HepG2 (cell line): ENCODE measurements at regions not wholly inside any gene's neighbourhood (a gene's known extent, or its start where the extent isn't known, plus 50 kb on each side); places are given as distances from the start of the nearest gene placed in this dataset.

Experiments used
- ATAC-seq: fragments of 200-7000 bp; cut with Tn5 transposase; 3 replicates; pipeline ENCODE4 v1.9.1; 2020; ENCODE audit warnings: mild to moderate bottlenecking, moderate library complexity
- BruUV-seq: library from RNA; stranded (reverse); fragments of 400-500 nt; replicated peaks from 2 replicates; lab custom pipeline; 2021; lab: Mats Ljungman, UMichigan
- CTCF ChIA-PET: fragments of 300-600 bp; formaldehyde crosslinking; extraction: SDS; loops from one replicate; lab custom pipeline; 2021; ENCODE audit warnings: low total read pairs, inconsistent platforms, low intra/inter-chr PET ratio; lab: Yijun Ruan, JAX
- POLR2A ChIA-PET: fragments of 350-600 bp; sonication (Branson Sonifier 250); formaldehyde crosslinking; loops from one replicate; lab custom pipeline; 2020; ENCODE audit warnings: antibody characterized with exemption, inconsistent platforms; lab: Yijun Ruan, JAX
- DNase-seq: peaks from one replicate; pipeline ENCODE4 v3.0.0-alpha.2; 2015; ENCODE audit warnings: low spot score
- FAIRE-seq: peaks from 3 replicates; lab custom pipeline; 2011; peaks lifted over from hg19 to GRCh38; lab: Jason Lieb, UNC
- H2AFZ ChIP-seq: one replicate; pipeline ENCODE4 v1.6.1; 2011; ENCODE audit warnings: low read length, inconsistent platforms
- H3K27ac ChIP-seq: fragments of 300-600 bp; 3 replicates; pipeline ENCODE4 v1.8.0; 2011; ENCODE audit warnings: mixed run types, mild to moderate bottlenecking, mixed read lengths, low read length, inconsistent platforms; ENCODE audit not compliant: insufficient read depth; ENCODE audit errors: extremely low read length
- H3K27me3 ChIP-seq, 2 experiments: fragments of 200-600 bp in 1 of 2; 2 replicates in 1 of 2; 3 replicates in 1 of 2; pipeline versions ENCODE4 v1.6.0 to v1.8.0; 2011; ENCODE audit warnings: low read length in 2 of 2, mild to moderate bottlenecking in 2 of 2, moderate library complexity in 2 of 2, inconsistent platforms in 1 of 2; ENCODE audit not compliant: insufficient read depth in 2 of 2, control insufficient read depth in 1 of 2
- H3K36me3 ChIP-seq, 2 experiments: fragments of 200-600 bp in 1 of 2; replicated peaks in 1 of 2; 2 replicates in 1 of 2; 3 replicates in 1 of 2; pipeline versions ENCODE4 v1.5.1 to v1.8.0; 2011; ENCODE audit warnings: low read length in 2 of 2, inconsistent platforms in 1 of 2; ENCODE audit not compliant: insufficient read depth in 2 of 2, control insufficient read depth in 1 of 2
- H3K4me1 ChIP-seq: 2 replicates; pipeline ENCODE4 v1.5.1; 2012; ENCODE audit warnings: low read length, inconsistent platforms; ENCODE audit not compliant: insufficient read depth
- H3K4me2 ChIP-seq: 2 replicates; pipeline ENCODE4 v1.6.0; 2011; ENCODE audit warnings: low read depth, low read length, inconsistent platforms
- H3K4me3 ChIP-seq, 3 experiments: fragments of 200-600 bp in 1 of 3; sonication (generic), shearing (Covaris generic) in 1 of 3; replicated peaks in 1 of 3; 2 replicates each; pipeline ENCODE4 v1.5.1; 2011 to 2016; ENCODE audit warnings: low read length in 3 of 3, inconsistent platforms in 2 of 3, low read depth in 2 of 3, mild to moderate bottlenecking in 2 of 3, control low read depth in 1 of 3, mixed read lengths in 1 of 3; ENCODE audit not compliant: insufficient read depth in 1 of 3
- H3K79me2 ChIP-seq: one replicate; pipeline ENCODE4 v1.6.1; 2011; ENCODE audit warnings: low read length, inconsistent platforms; ENCODE audit not compliant: insufficient read depth
- H3K9ac ChIP-seq: 2 replicates; pipeline ENCODE4 v1.6.0; 2011; ENCODE audit warnings: mild to moderate bottlenecking, low read depth, low read length, inconsistent platforms; ENCODE audit not compliant: insufficient read depth
- H3K9me3 ChIP-seq: 2 replicates; pipeline ENCODE4 v1.5.1; 2012; ENCODE audit warnings: mild to moderate bottlenecking, low read length
- H4K20me1 ChIP-seq: 2 replicates; pipeline ENCODE4 v1.6.0; 2011; ENCODE audit warnings: inconsistent platforms, mild to moderate bottlenecking, low read length, moderate library complexity; ENCODE audit not compliant: insufficient read depth
- CREB3 ChIP-seq: sonication (generic); formaldehyde crosslinking; IDR thresholded peaks from 2 replicates; pipeline ENCODE4 v1.5.0; 2020; ENCODE audit warnings: missing genetic modification reagents
- ETS1 ChIP-seq: sonication (generic); formaldehyde crosslinking; IDR thresholded peaks from 2 replicates; pipeline ENCODE4 v1.4.0; 2020; ENCODE audit warnings: missing genetic modification reagents
- GABPB1 ChIP-seq: IDR thresholded peaks from 2 replicates; pipeline ENCODE4 v1.6.1; 2016; ENCODE audit warnings: mild to moderate bottlenecking, missing genetic modification reagents, moderate library complexity, missing compliant biosample characterization
- HOXA7 ChIP-seq: sonication (generic); formaldehyde crosslinking; IDR thresholded peaks from 2 replicates; pipeline ENCODE4 v1.8.1; 2022; ENCODE audit warnings: mild to moderate bottlenecking, missing genetic modification reagents, moderate library complexity
- KMT2B ChIP-seq: IDR thresholded peaks from 2 replicates; pipeline ENCODE4 v1.6.1; 2016; ENCODE audit warnings: missing genetic modification reagents, missing compliant biosample characterization
- NFKBIZ ChIP-seq: IDR thresholded peaks from 2 replicates; pipeline ENCODE4 v1.6.1; 2018; ENCODE audit warnings: missing genetic modification reagents, missing compliant biosample characterization
- NR0B2 ChIP-seq: sonication (generic); formaldehyde crosslinking; IDR thresholded peaks from 2 replicates; pipeline ENCODE4 v1.4.0; 2020; ENCODE audit warnings: mild to moderate bottlenecking, missing genetic modification reagents
- PBX3 ChIP-seq: sonication (generic); formaldehyde crosslinking; IDR thresholded peaks from 2 replicates; pipeline ENCODE4 v1.8.1; 2023; ENCODE audit warnings: missing genetic modification reagents, inconsistent platforms, borderline replicate concordance
- ZBTB14 ChIP-seq: sonication (generic); formaldehyde crosslinking; IDR thresholded peaks from 2 replicates; pipeline ENCODE4 v1.4.0; 2020; ENCODE audit warnings: missing genetic modification reagents
- ZFP36 ChIP-seq: fragments of 150-350 bp; IDR thresholded peaks from 2 replicates; pipeline ENCODE4 v1.6.1; 2018; ENCODE audit warnings: borderline replicate concordance, low read length, low read depth; ENCODE audit not compliant: partially characterized antibody
- ZNF276 ChIP-seq: sonication (generic); formaldehyde crosslinking; IDR thresholded peaks from 2 replicates; pipeline ENCODE4 v1.4.0; 2020; ENCODE audit warnings: mild to moderate bottlenecking, low read depth, missing genetic modification reagents
- ZNF782 ChIP-seq: sonication (generic); formaldehyde crosslinking; IDR thresholded peaks from 2 replicates; pipeline ENCODE4 v1.4.0; 2020; ENCODE audit warnings: missing genetic modification reagents, mild to moderate bottlenecking, borderline replicate concordance
- ZNF792 ChIP-seq: IDR thresholded peaks from 2 replicates; pipeline ENCODE4 v1.6.1; 2016
- WGBS: methylation state at CpG from one replicate; pipeline ENCODE4 v1.1.6; 2017; ENCODE audit warnings: low lambda C conversion rate; 5-methylcytosine and 5-hydroxymethylcytosine counted together
- in situ Hi-C: cut with HindIII; loops from 2 replicates; pipeline ENCODE4 v1.10.0; 2017; ENCODE audit warnings: low pct_unique_long_range_greater_than_20kb; ENCODE audit not compliant: extremely low pct_ligation_motif_present
- intact Hi-C: fragments of 100-400 bp; cut with micrococcal nuclease; formaldehyde crosslinking; loops from one replicate; pipeline ENCODE4 v1.10.0; 2022; ENCODE audit not compliant: unreplicated experiment

GRCh38 chr10:108789336-108789735 is 1134.0 kb downstream of the XPNPEP1 start:
- ChIA-PET POLR2A (no interaction called here), CTCF (no interaction called here)
- H4K20me1 ChIP-seq, result no peaks in the 10 kb centered on the region
- no peaks in the 10 kb centered on the region for H3K4me1 ChIP-seq
- no peaks in the 10 kb centered on the region for H3K36me3 ChIP-seq
- no peak overlapping the region for H2AFZ ChIP-seq
- H3K9ac ChIP-seq, result no peak overlapping the region
- WGBS, result 1% methylated on average over 2 of the region's 2 CpGs
- H3K27me3 ChIP-seq, result no peaks in the 10 kb centered on the region
- TF ChIP-seq CREB3, result no peak
- TF ChIP-seq PBX3, result no peak
- TF ChIP-seq NFKBIZ, result no peak
- no peak for TF ChIP-seq ZNF792 (CRISPR knock-in tag)
- no peak for TF ChIP-seq ZBTB14 (CRISPR knock-in tag)
- H3K27ac ChIP-seq, result no peak overlapping the region
- no peaks in the 10 kb centered on the region for H3K79me2 ChIP-seq
- intact Hi-C loops (no loop called here), in situ Hi-C loops (no loop called here)
- ATAC-seq, result no peak
- no TSS peak for BruUV-seq
- peaks cover 84% of the 10 kb centered on the region for H3K9me3 ChIP-seq
- no peak overlapping the region for H3K4me2 ChIP-seq
- DNase-seq, result no peak
- no peak for FAIRE-seq
- no peak overlapping the region for H3K4me3 ChIP-seq

GRCh38 chr10:108788891-108789290 is 1134.4 kb downstream of the XPNPEP1 start:
- Histone ChIP-seq H3K36me3 (no peaks in the 10 kb centered on the region), H3K79me2 (no peaks in the 10 kb centered on the region), H3K9ac (no peak overlapping the region), H3K4me3 (no peak overlapping the region), H4K20me1 (no peaks in the 10 kb centered on the region), H3K27me3 (no peaks in the 10 kb centered on the region), H3K27ac (no peak overlapping the region), H3K4me1 (no peaks in the 10 kb centered on the region), H3K9me3 (peaks cover 88% of the 10 kb centered on the region), H2AFZ (no peak overlapping the region), H3K4me2 (no peak overlapping the region)
- no peak for FAIRE-seq
- no peak for DNase-seq
- ChIA-PET POLR2A (no interaction called here), CTCF (no interaction called here)
- ATAC-seq, result no peak
- in situ Hi-C loops, result no loop called here
- no TSS peak for BruUV-seq
- intact Hi-C loops, result no loop called here
- WGBS, result 0% methylated on average over 1 of the region's 1 CpG
- TF ChIP-seq GABPB1 (CRISPR knock-in tag) (no peak), NR0B2 (no peak), KMT2B (CRISPR knock-in tag) (no peak), ZNF276 (CRISPR knock-in tag) (no peak), ZNF782 (CRISPR knock-in tag) (no peak), HOXA7 (CRISPR knock-in tag) (no peak), ETS1 (no peak), ZFP36 (no peak)
